ENCODE measurements at regions not wholly inside any gene's neighbourhood (a gene's known extent, or its start where the extent isn't known, plus 50 kb on each side); places are given as distances from the start of the nearest gene placed in this dataset.

DNA sequence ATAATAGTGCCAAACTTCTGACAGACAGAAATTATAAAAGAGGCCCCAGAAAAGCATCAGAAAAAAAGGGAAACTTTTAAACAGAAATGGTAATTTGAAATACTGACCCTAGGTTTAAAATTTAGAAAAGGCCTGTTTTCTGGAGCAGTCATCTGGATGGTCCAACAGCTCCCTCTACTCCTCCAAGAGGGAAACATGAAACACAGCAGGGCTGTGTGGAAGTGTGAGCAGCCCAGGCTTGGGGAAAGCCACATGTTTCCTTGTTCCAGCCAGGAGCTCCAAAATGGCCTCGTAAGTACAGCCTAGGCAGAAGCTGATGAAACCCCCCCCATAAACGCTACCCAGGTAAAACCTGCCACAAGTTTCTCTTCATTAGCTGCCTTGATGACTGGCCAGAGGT lies 499.3 kb upstream of the ADAMTS16 start:
- no peak for DNase-seq (ENCODE audit: low read depth in 2 of 2)

DNA sequence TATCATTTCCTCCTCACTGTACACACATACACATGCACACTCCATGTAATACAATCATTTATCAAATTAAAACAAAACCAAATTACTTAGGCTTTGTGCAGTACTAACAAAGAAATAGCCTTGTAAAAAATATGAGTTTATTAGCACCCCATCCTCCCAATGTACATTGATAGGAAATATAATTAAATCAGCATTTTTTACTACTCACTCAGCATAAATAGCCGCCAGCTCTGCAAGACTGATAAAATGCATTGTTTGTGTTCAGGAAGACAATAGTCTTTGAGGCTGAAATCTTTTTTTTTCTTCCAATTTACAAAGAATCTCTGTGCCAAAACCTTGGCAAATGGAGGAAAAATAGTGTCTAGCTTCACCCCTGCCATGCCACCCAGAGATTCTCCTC lies 497.6 kb upstream of the ADAMTS16 start:
- no peak for DNase-seq (ENCODE audit: low read depth in 2 of 2)

DNA sequence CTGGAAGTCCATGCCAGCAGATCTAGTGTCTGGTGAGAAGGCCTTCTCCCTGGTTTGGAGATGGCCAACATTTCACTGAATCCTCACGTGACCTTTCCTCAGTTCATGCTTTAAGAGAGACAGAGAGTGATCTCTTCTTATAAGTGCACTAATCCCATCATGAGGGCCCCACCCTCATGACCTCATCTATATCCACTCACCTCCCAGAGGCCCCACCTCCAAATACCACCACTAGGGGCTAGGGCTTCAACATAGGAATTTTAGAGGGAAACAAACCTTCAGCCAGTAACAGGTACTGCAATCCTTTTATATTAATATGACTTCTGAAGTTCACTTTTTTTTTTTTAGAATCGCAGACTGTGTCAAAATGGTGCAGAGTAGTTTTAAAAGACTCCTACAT lies 496.9 kb upstream of the ADAMTS16 start:
- DNase-seq (ENCODE audit: low read depth in 2 of 2) = no peak

DNA sequence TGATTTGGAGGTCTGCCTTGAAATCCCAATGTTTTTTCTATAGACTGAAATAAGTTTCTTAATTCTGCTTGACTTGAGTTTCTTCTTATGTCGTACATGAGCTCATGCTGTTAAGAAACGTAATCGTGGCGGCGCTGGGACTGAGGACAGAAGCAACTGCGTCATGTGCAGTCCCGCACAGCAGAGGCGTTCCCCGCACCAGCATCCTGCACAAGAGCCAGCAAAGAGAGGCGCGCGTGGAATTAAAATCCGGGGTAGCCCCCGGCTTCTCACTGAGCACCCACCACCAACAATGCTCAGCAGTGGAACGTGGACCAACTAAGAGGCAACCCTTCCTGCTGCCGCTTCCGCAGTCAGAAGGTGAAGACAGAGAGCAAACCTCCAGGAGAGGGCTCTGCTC lies 496.2 kb upstream of the ADAMTS16 start:
- no peak for DNase-seq (ENCODE audit: low read depth in 2 of 2)

DNA sequence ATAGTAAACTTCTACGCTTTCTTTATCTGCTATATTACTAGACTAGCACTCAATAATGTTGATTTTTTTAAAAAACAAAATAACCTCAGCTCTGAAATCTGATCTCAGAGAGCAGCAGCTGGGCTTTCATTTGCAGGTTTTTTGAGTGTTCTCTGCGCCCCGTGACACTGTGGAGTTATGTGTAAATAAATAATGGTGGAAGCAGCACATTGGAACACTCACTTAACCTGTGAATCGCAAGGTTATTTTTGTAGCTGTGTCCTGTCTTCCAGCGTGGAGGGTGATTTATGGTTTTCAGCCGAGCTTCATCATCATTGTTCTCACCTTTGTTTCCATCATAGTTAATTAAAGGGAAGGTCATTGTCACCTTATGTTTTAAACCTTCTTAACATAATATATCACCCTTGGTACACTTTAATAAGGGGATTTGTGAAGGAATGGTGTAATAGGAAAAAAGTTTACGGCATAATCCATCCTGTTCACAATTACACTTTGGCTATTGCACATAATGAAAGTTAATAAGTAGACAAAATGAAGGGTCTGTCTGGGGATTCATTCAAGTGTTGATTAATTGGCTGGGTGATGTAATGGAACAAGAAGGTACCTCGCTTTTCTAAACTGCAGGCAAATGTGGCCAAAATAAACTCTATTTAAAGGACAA lies 493.3 kb upstream of the ADAMTS16 start:
- DNase-seq (ENCODE audit: low read depth in 2 of 2) = no peak

- DNase-seq (ENCODE audit: low read depth in 2 of 2) = no peak
Measured at GRCh38 chr5:4647955-4648354, 492.2 kb upstream of the ADAMTS16 start.

DNA sequence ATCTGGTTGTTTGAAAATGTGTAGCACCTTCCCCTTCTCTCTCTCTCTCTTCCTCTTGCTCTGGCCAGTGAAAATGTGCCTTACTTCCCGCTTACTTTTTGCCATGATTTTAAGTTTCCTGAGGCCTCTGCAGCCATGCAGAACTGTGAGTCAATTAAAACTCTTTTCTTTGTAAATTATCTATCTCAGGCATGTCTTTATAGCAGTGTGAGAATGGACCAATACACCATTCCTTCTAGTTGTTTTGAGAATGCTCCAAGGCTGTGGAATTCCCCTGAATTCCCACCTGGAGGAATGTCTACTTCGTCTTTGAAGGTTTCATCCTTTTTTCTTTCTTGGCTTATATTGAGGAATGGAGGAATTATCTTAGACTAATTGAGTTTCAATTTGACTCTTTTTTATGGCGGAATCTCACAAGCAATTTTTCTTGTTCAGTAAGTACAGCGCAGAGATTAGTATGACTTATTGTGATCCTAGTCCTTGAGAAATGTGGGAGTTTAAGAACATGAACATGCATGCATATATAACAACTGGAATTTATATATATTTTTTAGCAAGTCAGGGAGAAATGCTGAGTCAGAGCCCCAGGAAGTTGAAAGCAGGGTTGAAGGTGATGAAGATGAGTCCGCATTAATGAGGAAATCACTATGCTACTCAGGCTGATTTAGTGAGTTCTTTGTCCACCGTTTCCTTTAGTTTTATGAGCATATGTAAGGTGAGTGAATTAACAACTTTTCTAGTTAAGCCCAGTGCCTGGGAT lies 488.1 kb upstream of the ADAMTS16 start:
- DNase-seq (ENCODE audit: low read depth in 2 of 2) = no peak

GRCh38 chr5:4653475-4653874 lies 486.7 kb upstream of the ADAMTS16 start:
- DNase-seq (ENCODE audit: low read depth in 2 of 2) = no peak

DNA sequence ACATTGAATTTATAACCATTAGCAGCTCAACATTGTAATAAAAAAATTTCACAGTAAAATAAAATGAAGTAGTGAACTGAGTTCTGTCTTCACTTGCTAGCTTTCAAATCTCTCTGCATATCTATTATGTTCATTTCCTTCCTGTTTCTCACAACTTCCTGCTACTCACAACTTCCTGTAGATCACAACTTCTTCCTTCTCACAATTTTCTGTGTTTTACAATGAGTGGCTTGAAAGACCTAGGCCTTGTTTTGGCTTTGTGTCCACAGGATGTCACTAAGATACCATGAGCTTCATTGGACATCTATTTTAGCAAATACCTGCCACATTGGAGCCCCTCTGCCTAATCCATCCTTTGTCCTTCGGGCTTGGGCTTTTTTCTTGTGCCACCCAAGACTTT lies 480.3 kb upstream of the ADAMTS16 start:
- no peak for DNase-seq (ENCODE audit: low read depth in 2 of 2)

DNA sequence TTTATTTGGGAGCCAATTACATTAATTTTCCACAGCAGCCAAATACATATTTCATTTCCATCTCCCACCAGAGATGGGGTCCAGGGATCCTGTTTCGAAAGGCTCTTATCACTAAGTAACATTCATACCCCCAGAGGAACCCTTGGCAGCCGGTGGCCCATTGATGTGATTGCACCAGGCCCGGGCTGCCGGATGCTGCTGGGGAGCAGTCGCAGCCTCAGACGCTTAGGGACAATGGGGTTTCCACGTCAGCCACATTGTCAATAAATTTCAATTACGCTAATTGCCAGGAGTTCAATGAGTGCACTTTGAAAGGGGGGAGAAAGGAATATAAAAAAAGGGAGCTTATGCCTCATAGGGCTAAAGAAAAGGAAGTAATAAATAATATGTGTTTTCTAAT lies 478.8 kb upstream of the ADAMTS16 start:
- DNase-seq (ENCODE audit: low read depth in 2 of 2) = no peak

- DNase-seq (ENCODE audit: low read depth in 2 of 2) = no peak
Measured at GRCh38 chr5:4661836-4662235, 478.3 kb upstream of the ADAMTS16 start.

GRCh38 chr5:4662756-4663155 lies 477.4 kb upstream of the ADAMTS16 start:
- DNase-seq (ENCODE audit: low read depth in 2 of 2) = no peak

DNA sequence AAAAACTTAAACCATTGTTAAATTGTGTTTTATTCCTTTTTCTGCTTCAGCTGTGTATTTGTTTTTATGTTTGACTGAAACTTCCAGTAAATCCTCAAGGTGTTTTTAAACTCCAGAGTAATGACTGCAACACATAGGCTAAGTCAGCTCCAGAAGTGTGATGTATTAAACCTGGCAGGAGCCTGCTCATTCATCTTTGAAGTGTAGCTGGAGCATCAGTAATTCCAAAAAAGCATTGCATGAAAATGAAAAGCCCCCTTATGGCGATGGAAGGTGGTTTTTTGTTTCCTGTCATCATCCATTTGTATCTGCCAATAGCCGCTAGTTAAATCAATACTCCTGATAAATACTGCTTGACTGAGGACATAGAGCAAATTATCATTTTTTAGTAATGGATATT lies 474.2 kb upstream of the ADAMTS16 start:
- no peak for DNase-seq (ENCODE audit: low read depth in 2 of 2)

DNA sequence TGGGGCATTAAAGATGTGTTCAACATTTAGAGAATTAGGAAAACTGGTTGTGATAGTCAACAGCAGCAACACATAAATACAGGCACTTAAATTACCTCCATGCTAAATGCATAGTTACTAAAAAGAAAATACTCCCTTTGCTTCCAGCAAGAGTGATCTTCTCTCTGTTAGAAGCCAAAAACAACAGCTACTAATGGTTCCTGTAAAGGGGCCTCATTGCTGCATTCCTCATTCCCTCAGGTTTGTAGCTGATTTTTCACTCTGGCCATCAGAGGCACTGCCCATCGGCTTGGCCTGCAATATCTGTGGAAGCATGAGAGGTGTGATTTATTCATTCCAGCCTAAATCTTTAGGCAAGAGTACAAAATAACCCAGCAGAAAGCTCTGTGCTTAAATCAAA lies 466.0 kb upstream of the ADAMTS16 start:
- no peak for DNase-seq (ENCODE audit: low read depth in 2 of 2)

- no peak for DNase-seq (ENCODE audit: low read depth in 2 of 2)
Measured at GRCh38 chr5:4676934-4677333, 463.2 kb upstream of the ADAMTS16 start.

DNA sequence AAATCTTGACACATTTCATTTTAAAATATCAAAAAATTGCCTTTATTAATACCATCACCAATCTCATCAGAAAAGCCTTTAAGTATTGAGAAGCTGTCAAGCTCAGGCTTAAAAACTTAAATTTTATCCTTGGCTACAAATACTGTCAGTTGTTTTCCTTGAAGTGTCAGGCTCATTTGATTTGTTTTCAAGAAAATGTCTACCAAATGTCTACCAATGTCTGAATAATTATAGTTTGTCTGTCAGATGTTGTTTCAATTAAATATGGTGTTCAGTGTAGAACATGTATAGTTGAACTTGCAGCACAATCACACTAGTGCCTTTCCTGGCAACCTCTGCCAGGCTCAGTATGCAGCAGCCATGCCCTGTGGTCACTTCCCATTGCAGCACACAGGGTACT lies 455.2 kb upstream of the ADAMTS16 start:
- no peak for DNase-seq (ENCODE audit: low read depth in 2 of 2)

DNA sequence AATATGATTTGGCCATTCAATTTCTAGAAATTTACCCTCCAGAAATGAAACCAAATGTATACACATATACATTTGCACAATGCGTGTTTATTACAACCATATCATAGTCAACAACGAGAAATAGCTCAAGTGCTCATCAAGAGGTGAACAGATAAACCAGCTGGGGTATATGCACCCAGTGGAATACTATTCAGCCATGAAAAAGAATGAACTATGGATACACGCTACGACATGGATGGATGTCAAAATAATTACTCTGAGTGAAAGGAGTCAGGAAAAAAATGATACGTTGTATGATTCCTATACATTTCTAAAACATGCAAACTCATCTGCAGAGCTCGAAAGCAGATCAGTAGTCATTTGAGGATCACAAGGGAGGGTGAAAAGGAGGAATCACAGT lies 441.5 kb upstream of the ADAMTS16 start:
- DNase-seq (ENCODE audit: low read depth in 2 of 2) = no peak

GRCh38 chr5:4699592-4699991 lies 440.5 kb upstream of the ADAMTS16 start:
- DNase-seq (ENCODE audit: low read depth in 2 of 2) = no peak

- DNase-seq (ENCODE audit: low read depth in 2 of 2) = no peak
Measured at GRCh38 chr5:4700069-4700468, 440.1 kb upstream of the ADAMTS16 start.

DNA sequence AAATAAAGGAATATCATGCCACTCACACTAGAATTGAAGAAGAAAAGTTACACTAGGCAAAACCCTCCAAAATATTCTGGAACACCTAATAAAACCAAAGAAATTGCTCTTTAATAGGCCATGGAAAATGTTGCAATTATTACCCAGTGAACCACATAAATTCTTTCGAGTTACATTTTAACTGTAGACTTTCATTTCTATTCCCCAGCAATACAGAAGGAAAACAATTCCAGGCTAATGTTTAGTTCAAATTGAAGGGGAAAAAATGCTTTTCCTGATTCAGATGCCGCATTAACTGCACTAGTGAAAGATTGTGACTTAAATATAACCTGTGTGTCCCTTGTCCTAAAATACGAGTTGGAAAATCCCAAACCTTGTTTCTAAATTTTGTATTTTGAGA lies 439.3 kb upstream of the ADAMTS16 start:
- no peak for DNase-seq (ENCODE audit: low read depth in 2 of 2)

DNA sequence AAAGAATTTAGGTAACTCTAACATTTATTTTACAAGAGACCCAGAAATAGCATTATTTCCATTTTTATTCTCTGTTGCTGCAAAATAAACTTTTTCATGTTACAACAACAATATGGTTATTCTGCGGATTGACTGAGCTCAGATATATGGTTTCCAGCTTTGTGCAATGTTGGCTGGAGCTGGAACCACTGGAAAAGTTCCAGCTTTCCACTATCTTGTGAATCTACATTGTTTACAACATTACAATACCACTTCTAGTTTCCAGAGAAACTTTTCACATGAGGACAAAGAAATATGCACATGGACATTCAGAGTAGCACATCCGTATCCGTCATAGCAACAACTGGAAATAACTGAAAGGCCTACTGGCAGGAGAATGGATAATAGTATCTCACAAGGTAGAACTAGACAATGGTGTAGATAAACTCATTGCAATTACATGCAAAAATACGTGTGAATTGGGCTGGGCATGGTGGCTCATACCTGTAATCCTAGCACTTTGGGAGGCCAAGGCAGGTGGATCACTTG lies 436.1 kb upstream of the ADAMTS16 start:
- DNase-seq (ENCODE audit: low read depth in 2 of 2) = no peak

DNA sequence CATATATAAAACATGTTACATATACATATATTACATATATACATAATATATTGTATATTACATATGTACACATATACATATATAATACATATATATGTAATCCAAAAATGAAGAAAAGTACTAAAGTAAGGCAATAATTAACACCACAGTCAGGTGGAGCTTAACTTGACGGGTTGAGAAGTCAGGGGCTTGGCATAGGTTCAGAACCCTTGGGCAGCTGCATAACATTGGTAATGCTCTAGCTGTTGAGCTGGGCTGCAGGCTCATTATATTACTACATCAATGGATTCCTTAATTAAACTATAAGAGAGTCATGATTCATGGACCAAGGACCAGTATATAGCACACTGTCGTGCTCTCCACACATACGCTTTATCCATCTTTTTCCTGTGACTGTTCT lies 435.2 kb upstream of the ADAMTS16 start:
- no peak for DNase-seq (ENCODE audit: low read depth in 2 of 2)

DNA sequence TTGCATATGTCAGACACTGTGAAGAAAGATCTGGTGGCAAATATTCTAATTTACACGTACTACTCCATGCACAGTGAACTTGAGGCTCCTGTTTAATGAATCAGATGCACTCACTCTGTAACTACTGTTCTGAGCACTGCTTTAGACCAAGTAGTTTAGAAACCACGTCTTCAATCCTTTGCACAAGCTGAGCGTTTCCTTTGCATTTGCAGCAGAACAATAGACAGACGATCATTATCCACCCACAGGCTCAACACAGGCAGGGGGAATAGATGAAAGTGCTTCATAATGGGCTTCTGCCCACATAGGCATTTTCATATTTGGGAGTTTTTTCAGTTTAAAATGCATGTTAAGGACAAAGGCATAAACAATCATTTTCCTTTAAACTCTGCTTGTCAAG lies 423.3 kb upstream of the ADAMTS16 start:
- DNase-seq (ENCODE audit: low read depth in 2 of 2) = no peak

DNA sequence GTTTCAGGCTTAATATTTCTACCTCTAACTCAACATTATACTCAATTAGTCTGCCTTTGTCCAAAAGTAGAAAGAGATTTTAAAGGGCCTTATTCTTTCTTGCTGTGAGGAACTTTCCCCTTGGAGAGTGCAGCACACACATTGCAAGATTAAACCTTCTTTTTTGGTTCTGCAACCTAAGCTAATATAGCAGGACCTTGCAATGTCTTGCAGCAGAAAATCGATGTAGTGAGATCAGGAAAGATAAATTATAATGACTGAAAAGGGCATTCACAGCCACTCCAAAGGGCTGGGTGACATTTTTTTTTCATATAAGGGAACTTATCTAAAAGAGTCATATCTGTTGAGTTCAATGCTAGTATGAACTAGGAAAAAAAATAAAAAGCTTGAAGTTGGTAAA lies 422.7 kb upstream of the ADAMTS16 start:
- DNase-seq (ENCODE audit: low read depth in 2 of 2) = no peak

Measured in stimulated activated CD4-positive, alpha-beta T cell treated with anti-CD3 and anti-CD28 coated beads, Interleukin-15, amount 100 ng/mL, for 48 hours (primary cell).